Activated naive CD4-positive, alpha-beta T cell treated with anti-CD3 and anti-CD28 coated beads, Interleukin-2, amount 50 U/mL, for 16 hours (primary cell): ENCODE measurements at regions not wholly inside any gene's neighbourhood (a gene's known extent, or its start where the extent isn't known, plus 50 kb on each side); places are given as distances from the start of the nearest gene placed in this dataset.
A peak's percentile ranks its signal among the peaks of the same experiment; 100 is the strongest.

Experiments used
- DNase-seq: peaks from one replicate; pipeline ENCODE4 v3.0.0-alpha.2; 2020

DNA sequence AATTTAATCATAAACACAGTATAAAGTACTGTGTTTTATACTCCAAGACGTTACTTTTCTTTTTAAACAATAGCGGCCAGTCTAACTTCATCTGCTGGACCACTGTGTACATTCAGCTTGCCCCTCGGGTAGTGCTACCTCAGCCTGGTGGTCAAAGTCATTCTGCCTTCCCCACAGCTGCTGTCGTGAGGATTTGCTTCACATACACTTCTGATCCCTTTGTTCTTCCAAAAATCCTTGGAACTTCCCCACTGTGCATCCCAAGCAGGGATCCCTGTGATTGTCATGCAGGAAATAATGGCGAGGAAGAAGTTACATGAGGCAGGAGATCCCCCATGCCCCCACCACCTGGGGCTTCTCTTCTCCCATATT is 234.9 kb upstream of the STARD13 start:
- no peak for DNase-seq

DNA sequence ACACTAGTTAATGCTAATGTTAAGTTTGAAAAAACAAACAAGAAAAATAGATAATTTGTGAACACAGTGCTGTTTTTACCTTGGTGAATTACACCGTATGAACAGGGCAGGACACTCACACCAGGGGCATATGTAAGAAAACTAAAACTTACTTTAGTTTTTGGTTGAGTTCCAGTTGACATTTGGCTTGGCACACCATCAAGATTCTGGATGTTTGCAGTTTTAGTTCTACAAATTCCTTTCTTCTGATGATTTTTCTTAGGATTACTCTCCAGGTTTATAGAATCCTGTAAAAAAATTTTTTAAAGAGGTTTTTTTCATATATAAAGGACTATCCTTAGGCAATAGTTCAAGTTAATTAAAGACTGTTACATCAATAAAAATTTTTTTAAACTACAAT is 238.5 kb upstream of the STARD13 start:
- DNase-seq, result no peak

DNA sequence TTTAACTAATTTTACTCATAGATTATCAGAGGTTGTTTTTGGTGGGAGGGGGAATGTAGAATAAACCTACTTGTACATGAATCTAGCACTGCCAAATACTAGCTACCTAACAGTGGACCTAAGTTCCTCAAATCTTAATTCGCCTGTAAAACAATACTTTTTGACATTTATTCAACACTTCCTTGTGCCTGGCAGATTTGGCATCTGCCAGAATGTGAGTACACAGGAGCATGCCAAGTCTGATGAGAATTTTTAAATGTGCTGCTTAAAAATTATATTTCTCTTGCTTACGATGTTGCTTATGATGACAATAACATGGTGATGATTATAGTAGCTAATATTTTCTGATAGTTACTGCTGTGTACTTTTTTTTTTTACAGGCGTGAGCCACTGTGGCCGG is 240.2 kb upstream of the STARD13 start:
- no peak for DNase-seq

DNA sequence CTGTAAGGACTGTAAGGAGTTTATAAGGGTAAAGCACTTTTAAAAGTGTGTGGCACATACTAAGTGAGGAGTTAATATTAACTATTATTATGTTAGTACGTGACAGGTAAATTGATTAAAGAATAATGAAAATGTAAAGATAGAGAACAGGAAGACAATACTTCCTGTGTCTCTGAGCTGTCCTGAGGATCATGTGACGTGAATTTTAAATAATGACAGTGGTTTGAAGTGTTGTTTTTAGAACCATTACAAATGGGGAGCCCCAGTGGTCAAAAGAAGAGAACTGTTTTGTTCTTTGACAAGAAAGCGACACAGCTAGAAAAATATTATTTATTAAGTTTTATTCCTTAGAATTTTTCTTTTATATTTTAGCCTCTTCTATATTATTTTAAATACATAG is 241.2 kb upstream of the STARD13 start:
- no peak for DNase-seq

DNA sequence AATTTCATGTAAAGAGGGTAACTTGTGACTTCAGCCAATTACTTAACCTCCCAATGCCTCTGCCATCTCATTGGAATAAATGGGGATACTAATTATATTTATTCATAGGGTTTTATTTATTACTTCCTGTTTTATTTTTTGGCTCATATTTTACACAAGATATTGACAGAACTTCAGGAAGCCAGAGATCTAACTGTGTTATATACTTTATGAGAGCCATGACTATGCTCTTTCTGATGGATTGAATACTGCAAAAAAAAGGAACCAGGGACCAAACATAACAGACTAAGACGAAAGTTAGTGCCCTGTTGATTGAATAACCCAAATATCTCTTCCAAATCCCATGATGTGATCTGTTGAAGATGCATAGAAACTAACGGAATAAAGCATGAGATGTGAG is 243.3 kb upstream of the STARD13 start:
- no peak for DNase-seq

DNA sequence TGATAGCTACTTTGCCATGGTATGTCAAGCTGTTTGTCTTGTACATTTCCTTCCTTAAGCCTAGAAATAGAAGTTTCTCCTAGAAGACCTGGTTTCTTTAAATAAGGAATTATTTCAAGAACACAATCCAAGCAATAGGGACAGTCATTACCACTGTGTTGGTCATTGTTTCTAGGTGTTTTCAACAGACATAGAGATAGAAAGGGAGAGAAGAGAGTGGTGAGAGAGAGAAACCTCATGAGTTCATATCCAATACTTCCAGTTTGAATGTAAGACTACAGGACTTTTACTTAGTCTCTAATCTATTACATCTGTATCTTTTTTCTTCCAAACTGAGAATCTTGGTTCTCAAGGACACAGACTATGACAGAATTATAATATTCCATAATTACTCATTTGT is 245.9 kb upstream of the STARD13 start:
- no peak for DNase-seq

DNA sequence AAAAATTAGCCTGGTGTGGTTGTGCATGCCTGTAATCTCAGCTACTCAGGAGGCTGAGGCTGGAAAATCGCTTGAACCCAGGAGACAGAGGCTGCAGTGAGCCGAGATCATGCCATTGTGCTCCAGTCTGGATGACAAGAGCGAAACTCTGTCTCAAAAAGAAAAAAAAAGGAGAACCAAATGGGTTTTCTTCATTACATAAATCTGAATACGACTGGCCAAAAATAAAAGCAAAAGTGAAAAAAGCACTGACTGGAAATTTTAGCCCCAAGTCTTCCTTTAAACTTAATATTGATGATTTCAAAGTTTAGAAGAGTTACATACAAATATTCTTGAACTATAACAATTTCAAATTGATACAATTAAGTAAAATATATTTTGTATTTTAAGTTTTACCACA is 249.5 kb upstream of the STARD13 start:
- DNase-seq, result no peak

DNA sequence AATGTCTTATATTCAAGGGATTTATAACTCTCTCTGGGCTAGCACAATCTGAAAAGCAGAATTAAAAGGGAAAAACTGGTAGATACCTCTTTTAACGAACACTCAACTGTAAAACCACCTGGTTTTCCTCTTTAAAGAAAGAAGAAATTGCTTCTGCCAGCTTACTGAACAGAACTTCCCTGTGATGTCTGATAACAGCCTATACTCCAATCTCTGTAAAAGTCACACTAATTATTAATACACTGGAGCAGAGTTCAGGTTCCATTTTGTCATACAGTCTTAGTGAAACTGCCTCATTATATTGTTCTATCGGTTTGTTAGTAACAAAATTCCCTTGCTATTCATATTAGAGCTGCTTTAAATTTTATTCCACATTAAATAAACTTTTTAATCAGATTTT is 251.0 kb upstream of the STARD13 start:
- DNase-seq, result no peak

DNA sequence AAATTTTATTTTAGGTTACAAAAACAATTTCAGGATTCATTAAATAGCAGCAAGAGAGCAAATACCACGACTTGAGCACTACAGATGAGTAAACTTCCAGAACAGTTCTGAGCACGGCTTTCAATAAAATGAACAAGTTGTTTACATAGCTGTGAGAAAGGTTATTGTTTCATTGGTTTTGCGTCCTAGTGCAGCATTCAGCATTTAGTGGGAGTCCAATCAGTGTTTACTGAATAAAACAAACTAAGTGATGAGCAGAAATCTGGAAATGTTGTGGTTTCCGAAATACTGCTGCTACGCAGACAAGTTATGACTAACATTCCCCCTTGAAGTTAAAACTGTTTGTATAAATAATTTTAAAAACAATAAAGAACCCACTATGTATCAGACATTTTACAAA is 251.5 kb upstream of the STARD13 start:
- no peak for DNase-seq

DNA sequence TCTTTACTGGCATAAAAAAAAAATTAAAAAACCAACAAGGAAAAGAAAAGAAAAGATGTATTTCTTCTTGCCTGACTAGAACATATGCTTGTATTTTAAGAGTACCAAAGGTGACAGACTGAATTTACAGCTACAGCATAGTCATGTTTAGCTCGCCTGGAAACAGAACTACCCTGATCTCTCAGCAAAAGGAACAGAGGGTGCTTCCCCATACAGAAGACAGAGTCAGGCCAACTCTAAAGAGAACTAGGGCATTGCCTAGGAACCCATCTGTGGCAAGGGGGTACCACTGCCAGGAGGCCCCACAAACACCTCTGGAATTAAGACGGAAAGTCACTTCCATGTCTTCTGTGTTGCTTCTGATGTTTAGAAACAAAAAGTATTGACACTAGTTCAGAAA is 252.1 kb upstream of the STARD13 start:
- DNase-seq, result no peak

DNA sequence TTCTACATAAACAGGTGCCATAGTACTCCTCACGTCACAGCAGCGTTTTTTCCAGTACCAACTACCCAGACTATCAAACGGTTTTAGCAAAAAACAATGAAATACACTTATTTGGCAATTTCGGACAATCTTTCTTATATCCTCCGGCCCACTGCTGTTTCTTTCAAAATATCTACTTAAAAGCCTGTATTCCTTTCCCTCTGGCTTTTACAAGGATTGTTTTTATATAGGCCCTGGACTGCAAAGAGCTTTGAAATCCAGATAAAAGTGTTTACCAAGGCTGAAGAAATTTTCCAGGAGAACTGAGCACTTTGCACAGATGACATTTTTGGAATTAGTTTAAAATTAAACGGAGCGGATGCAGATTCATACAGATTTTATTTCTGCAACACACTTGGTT is 255.9 kb upstream of the STARD13 start:
- DNase-seq, result no peak

DNA sequence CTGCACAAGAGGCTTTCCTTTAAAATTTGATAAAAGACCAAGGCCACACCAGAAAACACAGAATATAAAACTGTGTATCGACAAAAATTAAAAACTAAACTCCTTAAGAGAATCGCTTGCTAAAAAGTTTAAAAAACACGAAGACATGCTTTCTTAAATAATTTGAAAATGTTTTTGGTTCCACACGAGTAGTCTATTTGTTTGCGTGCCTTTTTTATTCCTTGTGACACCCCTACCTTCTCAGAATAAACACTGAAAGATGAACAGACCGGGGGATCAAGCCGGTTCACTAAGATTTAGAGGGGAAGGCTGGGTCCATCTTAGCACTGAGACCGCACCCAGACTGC is 256.4 kb upstream of the STARD13 start:
- no peak for DNase-seq

DNA sequence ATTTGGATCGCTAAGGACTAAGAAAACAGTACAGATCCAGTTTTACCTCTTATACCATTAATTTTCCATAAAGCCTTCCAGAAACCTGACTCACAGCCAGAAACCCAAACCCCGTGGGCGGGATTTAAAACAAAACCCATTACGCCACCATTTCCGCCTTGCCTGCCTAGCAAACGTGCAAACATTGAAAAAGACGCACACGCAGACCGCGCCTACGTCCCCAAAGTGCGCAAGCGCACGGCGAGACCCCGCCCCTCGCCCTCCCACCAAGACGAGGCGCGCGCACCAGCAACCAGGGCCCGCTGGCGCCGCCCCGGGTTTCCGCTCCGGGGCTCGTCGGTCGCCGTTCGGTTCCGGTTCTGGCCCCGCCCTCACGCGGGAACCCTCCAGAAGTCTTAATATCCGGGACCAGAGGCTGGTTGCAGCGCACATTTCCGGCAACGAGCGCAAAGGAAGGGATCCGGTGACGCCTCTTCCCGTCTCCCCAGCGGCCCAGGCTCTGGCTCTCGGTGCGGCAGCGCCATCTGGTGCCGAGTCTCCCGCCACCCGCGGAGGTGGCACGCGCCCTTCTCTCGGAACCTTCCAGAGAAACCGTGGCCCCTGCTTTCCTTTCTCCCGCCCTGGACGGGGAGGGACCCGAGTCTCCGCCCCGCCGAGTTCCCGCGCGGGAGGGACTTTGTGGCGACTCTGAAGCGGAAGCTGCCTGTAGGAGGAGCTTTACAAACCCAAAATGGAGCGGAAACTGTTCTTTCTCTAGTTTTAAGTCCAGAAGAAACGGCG is 256.9 kb upstream of the STARD13 start:
- peak; percentile 98 for DNase-seq

DNA sequence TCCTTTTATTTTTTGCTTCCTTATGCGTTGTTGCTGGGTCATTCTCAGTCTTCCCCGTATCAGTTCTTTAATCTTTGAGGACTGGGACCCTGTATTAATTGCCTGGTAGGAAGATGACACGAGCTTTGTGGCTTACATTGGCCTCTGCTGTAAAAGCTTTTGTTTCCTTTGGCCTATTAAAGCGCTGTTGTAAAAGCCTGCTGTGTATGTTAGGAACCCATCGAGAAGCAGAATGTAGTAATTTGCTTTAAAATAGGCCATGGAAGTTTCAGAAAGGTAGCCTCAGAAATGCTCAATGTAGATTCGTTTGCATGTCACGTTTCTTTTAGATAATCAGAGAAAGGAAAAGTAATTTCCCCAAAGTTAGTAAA is 257.5 kb upstream of the STARD13 start:
- no peak for DNase-seq

DNA sequence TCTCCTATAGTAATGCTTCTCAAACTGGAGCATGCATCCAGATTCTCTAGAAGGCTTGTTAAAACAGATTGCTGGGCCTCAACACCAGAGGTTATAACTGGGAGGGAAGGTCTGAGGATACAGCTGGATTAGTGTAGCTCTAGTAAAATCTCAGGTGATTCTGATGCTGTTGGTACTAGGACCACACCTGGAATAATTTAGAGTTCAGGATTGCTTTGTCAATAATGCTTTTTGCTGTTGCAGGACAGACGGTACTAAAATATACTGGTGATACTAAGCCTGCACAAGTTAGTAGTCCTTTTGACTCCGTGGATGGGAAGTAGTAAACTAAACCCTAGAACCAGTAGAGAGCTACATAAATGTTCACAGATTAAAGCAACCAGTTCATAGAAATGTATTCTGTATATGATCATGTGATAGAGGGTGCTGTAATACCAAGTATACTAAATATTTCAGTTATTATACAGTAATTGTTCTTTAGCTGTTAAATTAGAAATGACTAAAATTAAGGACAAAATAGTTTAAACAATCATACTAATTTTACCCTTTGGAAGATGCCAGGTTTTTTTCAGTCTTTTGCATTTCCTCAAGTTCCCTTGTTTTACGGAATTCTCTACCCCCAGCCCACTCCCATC is 258.2 kb upstream of the STARD13 start:
- DNase-seq, result no peak

DNA sequence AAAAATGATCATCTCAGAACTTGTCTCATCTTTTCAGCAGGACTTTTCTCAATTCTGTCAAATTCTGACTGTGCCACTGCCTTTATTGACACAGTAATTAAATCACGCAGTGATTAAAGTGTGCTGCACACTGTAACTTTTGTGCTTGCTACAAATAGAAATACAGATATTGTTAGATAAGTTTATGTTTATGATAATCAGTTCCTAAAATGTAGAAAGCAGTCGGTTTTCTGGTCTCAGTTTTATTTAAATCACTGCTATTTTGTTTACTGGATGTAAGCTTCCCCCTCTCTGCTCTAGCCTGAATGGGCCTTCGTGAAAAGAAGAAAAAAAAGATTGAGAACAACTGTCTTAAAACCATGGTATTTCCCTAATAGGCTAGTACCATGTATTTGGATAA is 258.8 kb upstream of the STARD13 start:
- DNase-seq, result no peak

DNA sequence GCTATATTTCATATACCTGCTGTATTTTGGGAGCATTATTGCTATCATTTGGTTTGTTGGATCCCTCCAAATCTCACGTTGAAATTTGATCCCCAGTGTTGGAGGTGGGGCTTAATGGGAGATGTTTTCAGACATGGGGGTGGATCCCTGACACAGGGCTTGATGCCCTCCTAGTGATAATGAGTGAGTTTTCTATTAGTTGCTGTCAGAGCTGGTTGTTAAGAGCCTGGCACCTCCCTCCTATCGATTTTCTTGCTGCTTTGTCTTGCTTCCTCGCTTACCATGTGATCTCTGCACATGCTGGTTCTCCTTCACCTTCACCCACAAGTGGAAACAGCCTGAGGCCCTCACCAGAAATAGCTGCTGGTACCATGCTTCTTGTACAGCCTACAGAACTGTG is 259.9 kb upstream of the STARD13 start:
- no peak for DNase-seq

DNA sequence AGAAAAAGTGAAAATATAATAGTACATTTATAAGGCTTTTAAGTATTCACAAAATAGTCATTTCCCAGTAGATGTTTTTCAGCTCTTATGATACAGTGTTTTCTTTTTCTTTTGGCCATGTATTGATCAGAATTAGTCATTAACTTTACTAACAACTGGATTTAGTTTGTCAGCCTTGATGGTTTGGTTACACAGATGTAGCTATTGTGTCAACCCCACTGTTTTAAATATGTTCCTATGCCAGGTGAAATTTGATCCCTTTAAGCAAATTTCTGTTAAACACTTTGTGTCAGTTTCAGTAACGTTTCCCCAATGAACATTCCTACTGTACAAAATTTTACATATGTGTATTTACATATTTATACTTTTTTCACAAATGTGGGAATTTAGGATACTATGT is 261.5 kb upstream of the STARD13 start:
- no peak for DNase-seq

DNA sequence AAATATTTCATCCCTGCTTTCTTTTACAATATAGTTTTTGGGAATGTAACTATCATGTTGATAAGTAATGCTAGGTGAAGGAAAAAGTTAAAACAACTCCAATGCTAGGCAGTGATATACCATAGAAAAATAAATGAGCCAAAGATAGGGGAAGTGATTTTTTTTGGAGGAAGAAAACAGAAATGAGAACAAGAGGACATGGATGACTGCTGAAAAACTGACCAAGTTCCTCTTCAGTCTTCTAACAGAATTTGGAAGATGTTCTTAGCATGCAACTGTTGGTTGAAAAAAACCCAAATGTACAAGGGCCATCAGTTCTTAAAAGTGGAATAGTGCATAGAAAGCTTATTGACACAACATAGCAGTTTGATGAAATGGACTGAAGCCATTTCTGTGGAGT is 262.5 kb upstream of the STARD13 start:
- no peak for DNase-seq

DNA sequence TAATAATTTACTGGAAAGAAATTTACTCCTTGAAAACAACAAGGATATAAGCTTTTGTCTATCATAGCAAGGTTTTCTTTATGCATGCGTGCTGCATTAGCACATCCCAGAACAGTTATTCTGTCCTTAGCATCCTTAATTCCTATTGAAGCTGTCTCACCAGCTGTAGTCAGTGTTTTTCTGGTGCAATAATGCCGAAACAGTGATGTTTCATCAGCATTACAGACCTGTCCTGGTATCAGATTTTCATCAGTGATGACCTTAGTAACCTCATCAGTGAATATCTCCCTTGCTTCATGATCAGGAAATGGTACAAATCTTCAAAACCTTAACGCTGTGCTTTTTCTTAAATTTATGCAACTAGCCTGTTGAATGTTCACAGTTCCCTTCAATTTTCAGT is 264.7 kb upstream of the STARD13 start:
- no peak for DNase-seq

DNA sequence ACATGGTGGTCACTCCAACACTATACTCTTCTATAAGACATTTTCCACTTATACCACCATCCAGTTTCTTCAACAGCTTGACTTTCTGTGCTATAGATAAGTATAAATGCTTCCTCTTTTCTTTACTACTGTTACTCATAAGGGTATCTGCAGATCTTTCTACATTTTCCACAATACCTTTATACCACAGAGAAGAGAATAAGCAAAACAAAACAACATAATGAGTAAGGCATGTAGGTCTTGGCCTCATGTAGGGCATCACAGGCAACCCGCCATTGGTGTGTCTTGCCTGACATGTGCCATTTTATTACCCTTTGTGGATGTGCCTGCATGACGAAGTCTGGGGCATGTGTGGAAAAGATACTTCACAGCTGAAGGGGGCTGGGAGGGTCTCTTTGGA is 265.3 kb upstream of the STARD13 start:
- DNase-seq, result no peak

DNA sequence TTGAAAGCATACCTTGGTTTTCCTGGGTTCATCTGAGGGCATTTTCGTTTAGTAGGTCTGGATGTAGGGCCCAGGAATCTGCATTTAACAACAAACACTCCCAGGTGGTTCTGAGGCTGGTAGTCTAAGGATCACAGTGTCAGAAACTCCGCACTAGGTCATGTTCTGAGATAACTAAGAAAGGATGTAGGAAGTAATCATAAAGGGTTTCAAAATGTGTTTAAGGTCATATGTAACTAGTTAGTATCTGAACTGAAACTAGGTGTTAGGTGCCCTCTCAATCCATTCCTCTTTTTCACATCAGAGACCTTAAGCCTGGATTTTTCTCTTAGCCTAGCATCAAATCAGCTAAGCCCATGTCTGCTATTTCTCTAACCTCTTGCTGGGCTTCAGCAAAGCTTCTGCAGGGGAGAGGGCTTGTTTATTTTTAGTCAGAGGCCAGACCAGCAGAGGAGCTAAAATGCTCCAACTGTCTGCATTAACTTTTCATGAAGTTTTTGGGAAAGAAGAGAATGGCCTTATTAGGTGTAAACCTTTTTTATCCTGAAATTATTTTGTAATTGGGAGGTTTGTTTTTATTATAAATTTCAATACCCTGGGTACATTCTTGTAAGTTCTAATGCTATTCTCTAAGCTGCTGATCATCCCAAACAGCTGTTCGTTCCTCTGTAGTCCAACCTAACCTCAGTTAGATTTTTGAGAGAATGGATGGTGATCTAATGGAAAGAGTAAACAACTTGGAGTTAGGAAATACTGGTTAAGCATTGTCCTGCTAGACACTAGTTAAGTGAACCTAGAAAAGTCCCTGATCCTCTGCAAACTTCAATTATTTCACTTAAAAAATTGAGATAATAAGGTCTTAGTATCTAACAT is 262.8 kb upstream of the RFC3 start:
- DNase-seq, result no peak

DNA sequence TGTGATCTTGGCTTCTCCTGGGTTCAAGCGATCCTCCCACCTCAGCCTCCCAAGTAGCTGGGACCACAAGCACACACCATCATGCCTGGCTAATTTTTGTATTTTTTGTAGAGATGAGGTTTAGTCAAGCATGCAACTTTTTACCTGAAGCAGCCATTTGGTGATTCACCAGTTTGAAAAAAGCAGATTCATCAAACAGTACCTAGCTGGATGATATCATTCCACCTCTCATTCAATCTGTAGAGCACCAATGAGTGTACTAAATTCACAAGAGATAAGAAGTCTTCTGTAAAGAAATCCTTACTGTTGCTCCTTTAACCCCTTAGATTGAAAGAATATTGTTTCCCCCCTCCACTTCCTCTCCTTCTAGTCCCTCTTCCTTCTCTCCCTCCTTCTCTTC is 261.1 kb upstream of the RFC3 start:
- DNase-seq, result no peak

DNA sequence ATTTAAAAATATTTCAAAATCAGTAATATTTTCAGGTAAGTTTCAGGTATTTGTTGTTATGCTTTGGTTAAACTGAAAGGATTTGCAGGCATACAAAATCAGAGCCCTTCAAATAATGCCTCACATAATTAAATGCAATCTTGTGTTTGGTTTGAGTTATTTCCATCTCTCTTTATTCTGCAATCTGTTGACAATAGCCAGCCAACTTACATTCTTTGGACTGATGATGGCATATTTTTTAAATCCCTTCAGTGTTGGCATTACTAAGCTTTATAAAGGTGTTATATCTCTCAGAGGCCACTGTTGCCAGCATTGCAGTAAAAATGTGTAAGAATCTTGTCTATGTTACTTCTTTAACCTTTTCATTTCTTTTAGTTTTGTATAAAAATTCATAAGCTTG is 257.2 kb upstream of the RFC3 start:
- no peak for DNase-seq
